ENCODE measurements at regions not wholly inside any gene's neighbourhood (a gene's known extent, or its start where the extent isn't known, plus 50 kb on each side); places are given as distances from the start of the nearest gene placed in this dataset.

DNA sequence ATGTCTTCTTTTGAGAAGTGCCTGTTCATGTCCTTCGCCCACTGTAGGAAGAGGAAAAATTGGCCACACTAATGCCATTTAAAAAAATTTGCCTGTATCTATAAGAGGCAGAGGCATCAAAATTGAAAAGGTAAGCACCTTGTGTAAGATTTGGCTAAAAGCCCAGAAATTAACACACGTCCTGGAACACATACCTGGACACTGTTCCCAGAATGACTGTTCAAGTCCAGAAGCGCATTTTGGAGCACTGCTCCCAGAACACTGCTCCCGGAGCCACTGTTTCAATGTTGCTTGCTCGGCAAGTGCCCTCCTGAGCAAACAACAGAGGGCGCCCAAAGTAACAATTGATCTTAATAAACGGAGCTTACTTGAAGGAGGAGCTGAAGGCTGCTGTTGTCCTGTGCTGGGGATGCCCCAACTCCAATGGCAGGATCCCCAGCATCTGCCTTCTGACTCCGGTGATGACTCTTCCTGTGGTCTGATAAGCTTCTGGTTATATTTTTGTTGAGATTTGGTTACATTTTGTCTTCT lies 1958.6 kb downstream of the C4orf33 start:
- ChIA-PET CTCF (interaction anchor here (0.8 to 1.0 kb wide), 2 partner anchors 12 to 19 kb away, joined by 3 read pairs; no protein-coding TSS in a partner anchor), POLR2A (no interaction called here)
- no peak for DNase-seq (ENCODE audit: extremely low spot score)
- TF ChIP-seq, protein P1, sequence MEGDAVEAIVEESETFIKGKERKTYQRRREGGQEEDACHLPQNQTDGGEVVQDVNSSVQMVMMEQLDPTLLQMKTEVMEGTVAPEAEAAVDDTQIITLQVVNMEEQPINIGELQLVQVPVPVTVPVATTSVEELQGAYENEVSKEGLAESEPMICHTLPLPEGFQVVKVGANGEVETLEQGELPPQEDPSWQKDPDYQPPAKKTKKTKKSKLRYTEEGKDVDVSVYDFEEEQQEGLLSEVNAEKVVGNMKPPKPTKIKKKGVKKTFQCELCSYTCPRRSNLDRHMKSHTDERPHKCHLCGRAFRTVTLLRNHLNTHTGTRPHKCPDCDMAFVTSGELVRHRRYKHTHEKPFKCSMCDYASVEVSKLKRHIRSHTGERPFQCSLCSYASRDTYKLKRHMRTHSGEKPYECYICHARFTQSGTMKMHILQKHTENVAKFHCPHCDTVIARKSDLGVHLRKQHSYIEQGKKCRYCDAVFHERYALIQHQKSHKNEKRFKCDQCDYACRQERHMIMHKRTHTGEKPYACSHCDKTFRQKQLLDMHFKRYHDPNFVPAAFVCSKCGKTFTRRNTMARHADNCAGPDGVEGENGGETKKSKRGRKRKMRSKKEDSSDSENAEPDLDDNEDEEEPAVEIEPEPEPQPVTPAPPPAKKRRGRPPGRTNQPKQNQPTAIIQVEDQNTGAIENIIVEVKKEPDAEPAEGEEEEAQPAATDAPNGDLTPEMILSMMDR (IDR thresholded peaks at IDR 0.05; ENCODE audit: control extremely low read depth, extremely low read depth, low read depth, missing control alignments), result no peak

DNA sequence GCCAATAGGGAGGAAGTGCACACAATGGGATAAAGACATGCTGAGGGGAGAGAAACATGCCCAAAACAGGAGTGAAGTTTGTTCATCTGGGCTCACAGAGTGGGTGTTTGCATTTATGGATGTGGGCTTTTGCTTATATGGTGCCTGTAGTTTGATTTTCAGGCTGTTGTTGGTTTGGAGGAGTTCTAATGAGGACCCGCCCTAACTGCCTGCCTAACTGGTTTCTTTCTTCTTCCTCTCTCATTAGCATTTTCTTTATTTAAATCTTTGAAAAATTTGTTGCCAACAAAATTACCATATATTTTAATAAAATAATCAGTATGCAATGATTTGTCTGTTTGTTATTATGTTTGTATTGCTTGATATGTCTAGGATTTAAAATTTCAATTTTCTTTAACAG lies 1965.8 kb downstream of the C4orf33 start:
- no peak for DNase-seq (ENCODE audit: extremely low spot score)
- TF ChIP-seq, protein P1 (IDR thresholded peaks at IDR 0.05; ENCODE audit: control extremely low read depth, extremely low read depth, low read depth, missing control alignments), result no peak
- ChIA-PET POLR2A (no interaction called here), CTCF (no interaction called here)

DNA sequence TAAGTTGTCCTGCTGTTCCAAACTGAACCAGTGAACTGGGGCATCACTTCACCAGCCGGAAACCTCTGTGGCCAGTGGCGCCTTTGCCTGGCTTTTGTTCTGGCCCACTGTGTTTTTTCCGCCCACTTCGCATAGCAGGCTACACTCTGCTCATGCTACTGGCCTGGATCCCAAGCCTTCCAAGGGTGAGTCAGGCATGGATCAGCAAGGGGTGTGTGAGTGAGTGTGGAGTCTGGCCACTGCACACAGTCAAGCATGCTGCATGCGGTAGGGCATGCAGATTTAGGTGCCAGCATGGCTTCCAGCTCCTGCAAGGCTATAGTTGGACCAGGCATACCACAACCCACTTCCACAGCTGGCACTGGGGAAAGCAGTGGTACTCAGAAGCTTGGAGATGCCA lies 1967.9 kb downstream of the C4orf33 start:
- no peak for DNase-seq (ENCODE audit: extremely low spot score)
- TF ChIP-seq, protein P1 (IDR thresholded peaks at IDR 0.05; ENCODE audit: control extremely low read depth, extremely low read depth, low read depth, missing control alignments), result no peak
- ChIA-PET POLR2A (no interaction called here), CTCF (interaction anchor here (1.2 kb wide), 1 partner anchor 28 kb away, joined by 3 read pairs; no protein-coding TSS in a partner anchor)

DNA sequence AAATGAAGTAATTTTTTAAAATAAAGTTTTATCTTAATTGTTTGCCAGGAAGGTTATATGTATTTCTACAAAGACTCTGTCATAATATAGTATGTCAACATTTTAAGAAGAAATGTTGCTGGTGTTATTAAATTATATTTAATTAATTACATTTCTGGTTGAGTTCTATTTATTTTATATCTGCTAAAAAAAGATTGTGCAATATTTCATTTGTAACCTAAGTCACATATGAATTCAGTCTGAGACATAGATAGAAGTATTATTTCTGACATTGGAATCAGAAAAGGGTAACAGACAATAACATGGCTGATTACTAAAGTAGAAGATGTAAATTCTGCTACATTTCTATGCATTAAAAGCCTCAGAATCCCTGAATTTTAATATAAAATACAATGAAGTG lies 1985.1 kb downstream of the C4orf33 start:
- POLR2A ChIA-PET, result no interaction called here
- no peak for DNase-seq (ENCODE audit: extremely low spot score)
- CTCF ChIA-PET, result no interaction called here
- TF ChIP-seq, protein P1 (IDR thresholded peaks at IDR 0.05; ENCODE audit: control extremely low read depth, extremely low read depth, low read depth, missing control alignments), result no peak

DNA sequence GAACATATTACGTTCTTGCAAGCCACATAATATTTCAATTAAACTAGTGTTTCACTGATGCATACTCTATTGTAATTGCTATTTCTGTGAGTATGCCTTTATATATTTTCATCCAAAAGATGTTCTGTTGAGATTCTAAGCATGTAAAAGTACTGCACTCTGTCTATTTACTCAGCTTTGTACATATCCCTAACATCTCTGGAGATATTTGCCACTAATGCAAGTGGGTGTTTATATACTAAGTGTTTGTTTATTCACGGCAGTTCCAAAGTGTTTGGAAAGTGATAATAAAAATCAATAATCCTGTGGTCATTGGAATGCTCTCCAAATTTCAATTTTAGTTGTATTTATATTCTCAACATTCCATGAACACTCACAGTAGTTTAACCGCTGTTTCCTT lies 1989.0 kb downstream of the C4orf33 start:
- POLR2A ChIA-PET, result no interaction called here
- DNase-seq (ENCODE audit: extremely low spot score), result no peak

DNA sequence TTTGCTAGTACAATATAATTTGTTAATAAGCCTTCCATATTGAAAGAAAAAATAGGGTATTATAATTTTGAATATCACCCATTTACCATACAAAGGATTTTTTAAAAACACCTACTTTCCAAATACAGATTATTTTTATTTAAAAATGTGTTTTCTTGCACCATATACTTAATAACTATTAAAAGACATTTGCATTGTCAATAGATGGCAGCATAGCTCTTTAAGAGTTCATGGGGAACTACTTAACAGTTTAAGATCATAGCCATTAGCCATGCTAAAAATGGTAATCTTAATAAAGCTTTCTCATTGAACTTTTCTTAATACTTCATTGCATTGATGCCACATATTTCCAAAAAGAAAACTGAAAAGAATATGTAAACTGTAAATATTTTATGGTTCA lies 1995.9 kb downstream of the C4orf33 start:
- DNase-seq (ENCODE audit: extremely low spot score), result no peak
- ChIA-PET POLR2A (no interaction called here), CTCF (interaction anchor here (0.9 to 1.0 kb wide), 2 partner anchors 28 to 1135 kb away, joined by 3 read pairs; no protein-coding TSS in a partner anchor)
- TF ChIP-seq, protein P1 (IDR thresholded peaks at IDR 0.05; ENCODE audit: control extremely low read depth, extremely low read depth, low read depth, missing control alignments), result peak; percentile 44

More for the DNA sequence above, 1989.0 kb downstream of the C4orf33 start:
- TF ChIP-seq, protein P1 (IDR thresholded peaks at IDR 0.05; ENCODE audit: control extremely low read depth, extremely low read depth, low read depth, missing control alignments), result no peak
- CTCF ChIA-PET, result no interaction called here

Data from GM10248 (cell line).